HG03064 (cell line): ENCODE measurements at regions not wholly inside any gene's neighbourhood (a gene's known extent, or its start where the extent isn't known, plus 50 kb on each side); places are given as distances from the start of the nearest gene placed in this dataset.
"Not testable (repeated sequence)": the region's sequence is repeated elsewhere in the genome, so short reads cannot be mapped to it uniquely, and the experiment has no call there.

Source experiments
- ATAC-seq: cut with Tn5 transposase; IDR thresholded peaks from one replicate; pipeline ENCODE4 v1.9.1; 2021; ENCODE audit warnings: low read depth; ENCODE audit not compliant: unreplicated experiment

- peak; percentile 99 for ATAC-seq
Measured at GRCh38 chr10:38355911-38356526, 261.9 kb downstream of the ZNF37A start.

- ATAC-seq: peak; percentile 41
Measured at GRCh38 chr10:38356527-38356926, 262.4 kb downstream of the ZNF37A start.

GRCh38 chr10:38362514-38362913 is 268.4 kb downstream of the ZNF37A start:
- not testable (repeated sequence) for ATAC-seq

GRCh38 chr10:38364073-38364472 is 269.9 kb downstream of the ZNF37A start:
- ATAC-seq: not testable (repeated sequence)

- not testable (repeated sequence) for ATAC-seq
Measured at GRCh38 chr10:38365917-38366316, 271.8 kb downstream of the ZNF37A start.

- not testable (repeated sequence) for ATAC-seq
Measured at GRCh38 chr10:38383800-38384199, 289.7 kb downstream of the ZNF37A start.

- ATAC-seq: not testable (repeated sequence)
Measured at GRCh38 chr10:38386869-38387268, 292.7 kb downstream of the ZNF37A start.

GRCh38 chr10:38390725-38391124 is 296.6 kb downstream of the ZNF37A start:
- ATAC-seq: not testable (repeated sequence)

GRCh38 chr10:38395465-38395864 is 301.3 kb downstream of the ZNF37A start:
- not testable (repeated sequence) for ATAC-seq

GRCh38 chr10:38396178-38396954 is 302.2 kb downstream of the ZNF37A start:
- ATAC-seq: not testable (repeated sequence)

GRCh38 chr10:38401565-38401964 is 307.4 kb downstream of the ZNF37A start:
- not testable (repeated sequence) for ATAC-seq

GRCh38 chr10:38402442-38403346 is 308.6 kb downstream of the ZNF37A start:
- ATAC-seq: peak; percentile 99

- not testable (repeated sequence) for ATAC-seq
Measured at GRCh38 chr10:38403347-38404117, 309.4 kb downstream of the ZNF37A start.

- not testable (repeated sequence) for ATAC-seq
Measured at GRCh38 chr10:38423634-38424033, 329.5 kb downstream of the ZNF37A start.

GRCh38 chr10:38430242-38430641 is 336.1 kb downstream of the ZNF37A start:
- not testable (repeated sequence) for ATAC-seq

- ATAC-seq: not testable (repeated sequence)
Measured at GRCh38 chr10:38437359-38437758, 343.2 kb downstream of the ZNF37A start.

GRCh38 chr10:38448614-38449355 is 354.6 kb downstream of the ZNF37A start:
- not testable (repeated sequence) for ATAC-seq

- not testable (repeated sequence) for ATAC-seq
Measured at GRCh38 chr10:38449618-38450017, 355.5 kb downstream of the ZNF37A start.

GRCh38 chr10:38450372-38451057 is 356.4 kb downstream of the ZNF37A start:
- ATAC-seq: not testable (repeated sequence)
